ENCODE measurements at regions not wholly inside any gene's neighbourhood (a gene's known extent, or its start where the extent isn't known, plus 50 kb on each side); places are given as distances from the start of the nearest gene placed in this dataset.

DNA sequence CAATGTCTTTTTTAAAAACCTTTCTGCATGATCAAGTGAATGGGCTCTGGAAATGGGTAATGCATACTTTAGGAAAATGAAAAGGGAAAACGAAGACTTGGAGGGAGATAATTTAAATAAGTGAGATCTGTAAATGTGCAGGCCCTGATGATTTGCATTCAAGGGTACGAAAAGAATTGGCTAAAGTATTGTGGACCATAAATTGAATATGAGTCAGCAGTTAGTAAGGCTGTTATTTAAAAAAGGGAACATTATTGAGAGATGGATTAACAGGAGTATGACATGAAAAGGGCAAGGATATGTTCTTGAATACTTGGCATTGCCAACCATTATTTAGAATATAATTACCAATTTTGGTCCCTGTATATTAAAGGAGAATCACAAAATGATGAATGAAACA lies 125.5 kb downstream of the GPAT3 start:
- H3K36me3 ChIP-seq (ENCODE audit: control insufficient read depth in 2 of 2, insufficient read depth in 2 of 2, low read length in 1 of 2), result no peaks in the 10 kb centered on the region
- no peak overlapping the region for H3K27ac ChIP-seq (ENCODE audit: low read depth in 1 of 2, low read length in 1 of 2)
- 96% methylated on average over 2 of the region's 2 CpGs for WGBS
- H3K4me3 ChIP-seq (ENCODE audit: low read length in 2 of 2), result no peak overlapping the region
- H3K27me3 ChIP-seq (ENCODE audit: control insufficient read depth in 2 of 2, insufficient read depth in 1 of 2, low read length in 1 of 2), result no peaks in the 10 kb centered on the region
- no peak for DNase-seq (ENCODE audit: low read depth in 6 of 9, low spot score in 9 of 9)
- no peaks in the 10 kb centered on the region for H3K9me3 ChIP-seq (ENCODE audit: control insufficient read depth in 2 of 2, insufficient read depth in 1 of 2, low read length in 1 of 2)
- H3K4me1 ChIP-seq (ENCODE audit: control insufficient read depth in 2 of 2, insufficient read depth in 2 of 2, low read length in 2 of 2), result no peaks in the 10 kb centered on the region

DNA sequence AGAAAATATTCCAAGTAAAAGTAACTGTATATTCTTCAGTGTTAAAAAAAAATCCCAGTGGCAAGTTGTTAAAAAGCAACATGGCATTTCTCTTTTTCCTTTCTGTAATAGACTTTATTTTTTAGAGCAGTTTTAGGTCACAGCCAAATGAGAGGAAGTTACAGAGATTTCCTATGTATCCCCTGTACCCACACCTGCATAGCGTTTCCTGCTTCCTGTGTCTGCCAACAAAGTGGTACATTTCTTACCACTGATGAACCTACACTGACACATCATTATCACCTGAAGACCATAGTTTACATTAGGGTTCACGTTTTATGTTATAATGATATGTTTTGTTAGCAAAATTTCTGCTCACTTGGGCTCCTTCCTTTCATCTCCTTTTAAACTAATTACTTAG lies 124.7 kb downstream of the GPAT3 start:
- 21% methylated on average over 2 of the region's 2 CpGs for WGBS
- no peak overlapping the region for H3K4me3 ChIP-seq (ENCODE audit: low read length in 2 of 2)
- no peaks in the 10 kb centered on the region for H3K4me1 ChIP-seq (ENCODE audit: control insufficient read depth in 2 of 2, insufficient read depth in 2 of 2, low read length in 2 of 2)
- no peak overlapping the region for H3K27ac ChIP-seq (ENCODE audit: low read depth in 1 of 2, low read length in 1 of 2)
- no peaks in the 10 kb centered on the region for H3K9me3 ChIP-seq (ENCODE audit: control insufficient read depth in 2 of 2, insufficient read depth in 1 of 2, low read length in 1 of 2)
- peak in 1 of 9 donors; percentile 8 for DNase-seq (ENCODE audit: low read depth in 6 of 9, low spot score in 9 of 9)
- no peaks in the 10 kb centered on the region for H3K36me3 ChIP-seq (ENCODE audit: control insufficient read depth in 2 of 2, insufficient read depth in 2 of 2, low read length in 1 of 2)
- no peaks in the 10 kb centered on the region for H3K27me3 ChIP-seq (ENCODE audit: control insufficient read depth in 2 of 2, insufficient read depth in 1 of 2, low read length in 1 of 2)

DNA sequence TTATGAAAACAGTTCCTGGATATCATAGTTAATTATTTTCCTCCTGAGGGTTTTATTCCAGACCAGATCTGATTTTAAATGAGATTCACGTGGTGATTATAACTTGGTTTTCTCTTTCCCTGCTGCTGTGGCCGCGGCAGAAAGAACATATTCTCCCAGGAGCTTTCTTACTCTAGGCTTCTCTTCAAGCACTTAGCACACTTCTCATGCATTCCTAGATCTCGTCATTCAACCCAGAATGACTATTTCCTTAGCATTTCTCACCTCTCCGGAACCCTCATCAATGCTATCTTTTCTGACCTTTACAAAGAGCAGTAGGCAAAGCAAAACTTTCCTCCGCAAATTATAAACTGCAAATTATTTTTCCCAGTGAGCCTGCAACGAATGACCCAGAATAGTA lies 122.9 kb downstream of the GPAT3 start:
- no peak for DNase-seq (ENCODE audit: low read depth in 6 of 9, low spot score in 9 of 9)
- 81% methylated on average over 7 of the region's 7 CpGs for WGBS

DNA sequence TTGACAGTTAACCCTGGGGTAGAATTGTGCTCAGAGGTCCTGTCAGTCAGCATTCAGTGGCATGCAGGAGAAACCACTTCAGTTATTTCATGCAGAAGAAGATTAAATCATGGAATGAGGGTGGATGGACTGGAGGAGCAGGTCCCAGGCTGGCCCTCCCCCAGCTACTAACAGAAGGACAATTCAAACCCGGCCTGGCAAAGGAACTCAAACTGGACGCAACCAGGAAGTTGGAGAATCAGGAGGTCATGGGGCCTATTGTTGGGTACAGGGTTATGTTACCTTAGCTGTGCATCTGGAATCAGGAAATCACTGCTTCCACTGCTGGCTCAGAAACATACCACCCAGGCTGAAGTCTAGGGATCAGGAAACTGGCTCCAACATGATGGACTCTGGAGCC lies 121.4 kb downstream of the GPAT3 start:
- no peaks in the 10 kb centered on the region for H3K4me1 ChIP-seq (ENCODE audit: control insufficient read depth in 2 of 2, insufficient read depth in 2 of 2, low read length in 2 of 2)
- no peaks in the 10 kb centered on the region for H3K36me3 ChIP-seq (ENCODE audit: control insufficient read depth in 2 of 2, insufficient read depth in 2 of 2, low read length in 1 of 2)
- H3K27me3 ChIP-seq (ENCODE audit: control insufficient read depth in 2 of 2, insufficient read depth in 1 of 2, low read length in 1 of 2), result no peaks in the 10 kb centered on the region
- 45% methylated on average over 2 of the region's 2 CpGs for WGBS
- H3K27ac ChIP-seq (ENCODE audit: low read depth in 1 of 2, low read length in 1 of 2), result no peak overlapping the region
- H3K9me3 ChIP-seq (ENCODE audit: control insufficient read depth in 2 of 2, insufficient read depth in 1 of 2, low read length in 1 of 2), result no peaks in the 10 kb centered on the region
- no peak for DNase-seq (ENCODE audit: low read depth in 6 of 9, low spot score in 9 of 9)
- H3K4me3 ChIP-seq (ENCODE audit: low read length in 2 of 2), result no peak overlapping the region

More for the DNA sequence above, 122.9 kb downstream of the GPAT3 start:
- no peaks in the 10 kb centered on the region for H3K4me1 ChIP-seq (ENCODE audit: control insufficient read depth in 2 of 2, insufficient read depth in 2 of 2, low read length in 2 of 2)
- H3K9me3 ChIP-seq (ENCODE audit: control insufficient read depth in 2 of 2, insufficient read depth in 1 of 2, low read length in 1 of 2), result no peaks in the 10 kb centered on the region
- no peak overlapping the region for H3K27ac ChIP-seq (ENCODE audit: low read depth in 1 of 2, low read length in 1 of 2)
- no peak overlapping the region for H3K4me3 ChIP-seq (ENCODE audit: low read length in 2 of 2)
- H3K27me3 ChIP-seq (ENCODE audit: control insufficient read depth in 2 of 2, insufficient read depth in 1 of 2, low read length in 1 of 2), result no peaks in the 10 kb centered on the region
- H3K36me3 ChIP-seq (ENCODE audit: control insufficient read depth in 2 of 2, insufficient read depth in 2 of 2, low read length in 1 of 2), result no peaks in the 10 kb centered on the region

Measured in thymus (tissue), 11 donors.